Astrocyte of the spinal cord (primary cell): ENCODE measurements at regions not wholly inside any gene's neighbourhood (a gene's known extent, or its start where the extent isn't known, plus 50 kb on each side); places are given as distances from the start of the nearest gene placed in this dataset.
"Not testable (repeated sequence)": the region's sequence is repeated elsewhere in the genome, so short reads cannot be mapped to it uniquely, and the experiment has no call there.

Experiments used
- DNase-seq: peaks from one replicate; pipeline ENCODE4 v3.0.0; 2011; ENCODE audit warnings: low read depth, low spot score
- H3K4me3 ChIP-seq: 2 replicates; pipeline ENCODE4 v1.5.1; 2011; ENCODE audit warnings: low read depth, mild to moderate bottlenecking, low read length, moderate library complexity
- in situ Hi-C: cut with HindIII; loops from 2 replicates; pipeline ENCODE4 v1.10.0; 2017; ENCODE audit warnings: low sequenced_read_pairs

DNA sequence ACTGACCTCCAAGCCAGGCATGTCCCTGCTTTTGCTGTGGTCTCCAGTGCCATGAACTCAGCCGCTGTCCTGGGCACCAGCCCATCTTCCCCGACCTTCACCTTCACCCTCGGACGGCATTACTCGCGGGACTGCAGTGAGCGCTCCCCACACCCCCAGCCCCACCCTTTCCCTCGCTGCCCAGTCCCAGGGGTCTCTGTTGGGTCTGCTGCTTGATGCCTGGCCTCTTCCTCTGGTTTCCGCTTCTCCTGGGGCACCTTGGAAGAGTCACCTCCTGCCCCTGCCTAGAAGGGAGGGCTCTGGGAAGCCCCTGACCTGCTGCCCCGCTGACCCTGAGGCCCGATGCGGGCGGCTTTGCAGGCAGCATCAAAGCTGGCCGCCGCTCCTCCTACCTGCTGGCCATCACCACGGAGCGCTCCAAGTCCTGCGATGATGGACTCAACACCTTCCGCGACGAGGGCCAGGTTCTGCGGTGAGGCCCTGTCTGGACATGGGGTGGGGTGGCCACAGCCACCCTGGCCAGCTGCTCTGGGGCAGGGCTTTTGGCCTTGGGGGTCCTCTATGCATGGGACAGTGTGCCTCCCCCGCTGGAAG lies 102.3 kb downstream of the ZNF267 start:
- DNase-seq, in situ Hi-C loops, H3K4me3 ChIP-seq: not testable (repeated sequence)

GRCh38 chr16:31978463-31978862 lies 104.9 kb downstream of the ZNF267 start:
- DNase-seq, H3K4me3 ChIP-seq, in situ Hi-C loops: not testable (repeated sequence)

- DNase-seq, in situ Hi-C loops, H3K4me3 ChIP-seq: not testable (repeated sequence)
Observed at GRCh38 chr16:31981739-31982138, 108.1 kb downstream of the ZNF267 start.

DNA sequence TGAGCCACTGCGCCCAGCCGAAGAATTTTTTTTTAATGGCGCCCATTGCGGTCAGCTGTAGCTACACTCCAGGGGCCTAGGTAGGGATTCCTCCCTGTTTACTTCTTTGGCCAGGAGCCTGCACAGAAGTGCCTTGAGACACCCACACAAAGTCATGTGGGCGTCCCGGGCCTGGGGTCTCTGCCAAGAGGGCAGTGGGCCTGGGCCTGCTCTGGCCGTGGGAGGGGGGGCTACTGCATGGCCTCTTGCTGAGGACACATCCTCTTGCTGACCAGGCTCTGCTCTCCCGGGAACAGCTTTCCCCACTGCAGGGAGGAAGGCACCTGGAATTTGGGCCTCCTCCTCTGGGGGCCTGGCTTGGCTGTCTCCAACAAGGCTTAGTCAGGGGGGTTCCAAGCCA lies 109.4 kb downstream of the ZNF267 start:
- DNase-seq, in situ Hi-C loops, H3K4me3 ChIP-seq: not testable (repeated sequence)

GRCh38 chr16:31983666-31984065 lies 110.1 kb downstream of the ZNF267 start:
- DNase-seq, in situ Hi-C loops, H3K4me3 ChIP-seq: not testable (repeated sequence)

GRCh38 chr16:31986895-31987294 lies 113.3 kb downstream of the ZNF267 start:
- H3K4me3 ChIP-seq, DNase-seq, in situ Hi-C loops: not testable (repeated sequence)

GRCh38 chr16:31988595-31989581 lies 115.3 kb downstream of the ZNF267 start:
- DNase-seq, in situ Hi-C loops: not testable (repeated sequence)

DNA sequence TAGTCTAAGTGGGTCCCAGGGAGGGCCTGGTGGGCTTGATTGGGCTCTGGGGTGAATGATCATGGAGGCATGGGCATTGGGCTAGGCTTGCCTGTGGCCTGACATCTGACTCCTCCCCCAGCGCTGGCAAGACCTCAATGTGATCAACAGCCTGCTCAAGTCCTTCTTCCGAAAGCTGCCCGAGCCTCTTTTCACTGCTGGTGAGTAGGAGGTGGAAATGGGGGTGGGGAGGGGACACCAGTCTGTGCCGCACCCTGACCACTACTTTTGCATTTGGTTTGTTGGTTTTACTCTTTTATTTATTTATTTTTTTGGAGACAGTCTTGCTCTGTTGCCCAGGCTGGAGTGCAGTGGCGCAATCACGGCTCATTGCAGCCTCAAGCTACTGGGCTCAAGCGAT lies 116.7 kb downstream of the ZNF267 start:
- H3K4me3 ChIP-seq, in situ Hi-C loops, DNase-seq: not testable (repeated sequence)

More at GRCh38 chr16:31988595-31989581, 115.3 kb downstream of the ZNF267 start:
- not testable (repeated sequence) for H3K4me3 ChIP-seq

GRCh38 chr16:31990980-31991379 lies 117.4 kb downstream of the ZNF267 start:
- DNase-seq, H3K4me3 ChIP-seq, in situ Hi-C loops: not testable (repeated sequence)

GRCh38 chr16:31996325-31996724 lies 122.7 kb downstream of the ZNF267 start:
- in situ Hi-C loops, DNase-seq, H3K4me3 ChIP-seq: not testable (repeated sequence)

GRCh38 chr16:32002496-32002895 lies 128.9 kb downstream of the ZNF267 start:
- in situ Hi-C loops, DNase-seq, H3K4me3 ChIP-seq: not testable (repeated sequence)

GRCh38 chr16:32003819-32004218 lies 130.2 kb downstream of the ZNF267 start:
- in situ Hi-C loops, DNase-seq, H3K4me3 ChIP-seq: not testable (repeated sequence)

GRCh38 chr16:32038783-32039496 lies 165.3 kb downstream of the ZNF267 start:
- DNase-seq, H3K4me3 ChIP-seq, in situ Hi-C loops: not testable (repeated sequence)

GRCh38 chr16:32039919-32040318 lies 166.3 kb downstream of the ZNF267 start:
- in situ Hi-C loops, H3K4me3 ChIP-seq, DNase-seq: not testable (repeated sequence)

DNA sequence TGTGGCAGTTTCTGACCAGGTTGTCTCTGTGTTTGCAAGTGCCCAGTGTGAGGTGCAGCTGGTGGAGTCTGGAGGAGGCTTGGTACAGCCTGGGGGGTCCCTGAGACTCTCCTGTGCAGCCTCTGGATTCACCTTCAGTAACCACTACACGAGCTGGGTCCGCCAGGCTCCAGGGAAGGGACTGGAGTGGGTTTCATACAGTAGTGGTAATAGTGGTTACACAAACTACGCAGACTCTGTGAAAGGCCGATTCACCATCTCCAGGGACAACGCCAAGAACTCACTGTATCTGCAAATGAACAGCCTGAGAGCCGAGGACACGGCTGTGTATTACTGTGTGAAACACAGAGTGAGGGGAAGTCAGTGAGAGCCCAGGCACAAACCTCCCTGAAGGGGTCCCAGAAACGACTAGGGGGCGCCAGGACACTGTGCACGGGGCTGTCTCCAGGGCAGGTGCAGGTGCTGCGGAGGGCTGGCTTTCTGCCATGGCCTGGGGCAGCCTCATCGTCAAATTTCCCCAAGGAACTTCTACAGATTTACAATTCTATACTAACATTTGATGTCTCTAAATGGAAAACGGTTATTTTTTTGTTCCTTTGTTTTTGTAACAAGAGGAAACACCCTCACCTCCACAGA lies 187.0 kb upstream of the TP53TG3D start:
- in situ Hi-C loops, H3K4me3 ChIP-seq, DNase-seq: not testable (repeated sequence)

GRCh38 chr16:32071586-32071985 lies 181.5 kb upstream of the TP53TG3D start:
- H3K4me3 ChIP-seq, DNase-seq, in situ Hi-C loops: not testable (repeated sequence)

DNA sequence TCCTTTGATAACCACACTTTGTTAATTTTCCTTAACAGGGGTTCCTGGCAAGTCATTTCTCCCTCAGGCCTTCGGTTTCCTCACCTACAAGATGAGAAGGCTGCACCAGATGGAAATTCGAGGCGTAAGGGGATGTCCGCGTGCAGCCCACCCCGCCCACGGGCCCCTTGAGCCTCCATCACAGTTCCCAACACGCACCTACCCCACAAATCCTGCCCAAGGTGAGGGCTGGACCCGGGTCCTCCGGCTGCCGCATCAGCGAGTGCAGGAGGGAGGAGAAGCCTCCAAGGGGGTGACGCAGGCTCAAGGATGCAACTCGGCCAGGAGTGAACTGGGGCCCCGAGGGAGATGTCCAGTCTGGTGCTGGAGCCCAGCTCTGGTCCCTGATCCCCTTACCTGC lies 169.2 kb upstream of the TP53TG3D start:
- H3K4me3 ChIP-seq, DNase-seq, in situ Hi-C loops: not testable (repeated sequence)
